Neuronal stem cell (in vitro differentiated cells): ENCODE measurements at regions not wholly inside any gene's neighbourhood (a gene's known extent, or its start where the extent isn't known, plus 50 kb on each side); places are given as distances from the start of the nearest gene placed in this dataset.
A peak's percentile ranks its signal among the peaks of the same experiment; 100 is the strongest.

Experiments used
- DNase-seq: peaks from one replicate; pipeline ENCODE4 v3.0.0-alpha.2; 2013; ENCODE audit warnings: low spot score
- H2AFZ ChIP-seq: one replicate; pipeline ENCODE4 v1.6.1; 2013; ENCODE audit warnings: mild to moderate bottlenecking, low read length, inconsistent platforms
- H2AK5ac ChIP-seq: 2 replicates; pipeline ENCODE4 v1.6.1; 2013; ENCODE audit warnings: low read depth, mild to moderate bottlenecking, inconsistent platforms, low read length, moderate library complexity, mixed read lengths
- H2BK120ac ChIP-seq: 2 replicates; pipeline ENCODE4 v1.6.1; 2013; ENCODE audit warnings: low read depth, mild to moderate bottlenecking, inconsistent platforms, low read length, moderate library complexity, mixed read lengths
- H2BK12ac ChIP-seq: one replicate; pipeline ENCODE4 v1.6.1; 2013; ENCODE audit warnings: low read length, inconsistent platforms
- H2BK15ac ChIP-seq: 2 replicates; pipeline ENCODE4 v1.6.1; 2013; ENCODE audit warnings: mild to moderate bottlenecking, low read length, inconsistent platforms, mixed read lengths
- H2BK5ac ChIP-seq: one replicate; pipeline ENCODE4 v1.6.1; 2013; ENCODE audit warnings: inconsistent platforms, mild to moderate bottlenecking, low read length, moderate library complexity
- H3K14ac ChIP-seq: one replicate; pipeline ENCODE4 v1.6.1; 2013; ENCODE audit warnings: low read length, inconsistent platforms
- H3K18ac ChIP-seq: 2 replicates; pipeline ENCODE4 v1.6.1; 2013; ENCODE audit warnings: low read length, inconsistent platforms
- H3K23ac ChIP-seq: 2 replicates; pipeline ENCODE4 v1.6.1; 2013; ENCODE audit warnings: low read depth, mild to moderate bottlenecking, mixed read lengths, low read length, inconsistent platforms; ENCODE audit not compliant: poor library complexity
- H3K27ac ChIP-seq: replicated peaks from 3 replicates; pipeline ENCODE4 v1.5.1; 2013; ENCODE audit warnings: low read length, inconsistent platforms
- H3K27me3 ChIP-seq, 3 experiments: 2 replicates each; pipeline ENCODE4 v1.6.1; 2013; ENCODE audit warnings: low read length in 3 of 3, mild to moderate bottlenecking in 2 of 3, inconsistent platforms in 1 of 3, low read depth in 1 of 3, mixed read lengths in 1 of 3, moderate library complexity in 1 of 3; ENCODE audit not compliant: control insufficient read depth in 3 of 3, insufficient read depth in 3 of 3
- H3K36me3 ChIP-seq, 2 donors: replicated peaks in 1 of 2; 2 replicates each; pipeline ENCODE4 v1.6.1; 2013; ENCODE audit warnings: low read length in 2 of 2; ENCODE audit not compliant: control insufficient read depth in 2 of 2, insufficient read depth in 2 of 2
- H3K4ac ChIP-seq: 2 replicates; pipeline ENCODE4 v1.6.1; 2013; ENCODE audit warnings: inconsistent platforms, mild to moderate bottlenecking, low read length, moderate library complexity
- H3K4me1 ChIP-seq, 2 donors: 1 replicate in 1 of 2; 2 replicates in 1 of 2; pipeline ENCODE4 v1.6.1; 2013; ENCODE audit warnings: low read length in 2 of 2, low read depth in 1 of 2; ENCODE audit not compliant: control insufficient read depth in 2 of 2, insufficient read depth in 1 of 2
- H3K4me2 ChIP-seq: one replicate; pipeline ENCODE4 v1.6.1; 2013; ENCODE audit warnings: mild to moderate bottlenecking, low read length, inconsistent platforms; ENCODE audit not compliant: insufficient read depth, poor library complexity, severe bottlenecking
- H3K4me3 ChIP-seq, 2 donors: 2 replicates each; pipeline ENCODE4 v1.5.1; 2013; ENCODE audit warnings: low read length in 2 of 2, mild to moderate bottlenecking in 2 of 2, inconsistent platforms in 1 of 2, moderate library complexity in 1 of 2
- H3K79me1 ChIP-seq: one replicate; pipeline ENCODE4 v1.6.1; 2013; ENCODE audit warnings: low read depth, mild to moderate bottlenecking, inconsistent platforms, low read length, moderate library complexity
- H3K9ac ChIP-seq: one replicate; pipeline ENCODE4 v1.6.1; 2013; ENCODE audit warnings: mild to moderate bottlenecking, low read depth, low read length, inconsistent platforms; ENCODE audit not compliant: poor library complexity
- H3K9me3 ChIP-seq, 2 donors: replicated peaks in 1 of 2; 2 replicates each; pipeline versions ENCODE3 to v1.6.1; 2013; ENCODE audit warnings: low read length in 2 of 2, mild to moderate bottlenecking in 2 of 2, inconsistent platforms in 1 of 2, low read depth in 1 of 2, mixed read lengths in 1 of 2, moderate library complexity in 1 of 2; ENCODE audit not compliant: control insufficient read depth in 2 of 2, insufficient read depth in 1 of 2
- H4K8ac ChIP-seq: one replicate; pipeline ENCODE4 v1.6.1; 2013; ENCODE audit warnings: low read depth, mild to moderate bottlenecking, inconsistent platforms, low read length, moderate library complexity
- H4K91ac ChIP-seq: one replicate; pipeline ENCODE4 v1.6.1; 2013; ENCODE audit warnings: low read length, low read depth, mild to moderate bottlenecking, inconsistent platforms; ENCODE audit not compliant: poor library complexity
- WGBS, 2 donors: extraction: QIAGEN DNeasy Blood & Tissue Kit; methylation state at CpG; one replicate each; pipeline ENCODE4 v1.1.7; 2013; ENCODE audit warnings: missing lambda C conversion rate in 2 of 2, mixed read lengths in 1 of 2; ENCODE audit not compliant: insufficient read length in 2 of 2, insufficient replicate concordance in 1 of 2; ENCODE audit errors: extremely low coverage in 2 of 2; 5-methylcytosine and 5-hydroxymethylcytosine counted together

- Histone ChIP-seq H3K23ac (peak overlapping the region; percentile 30), H2BK12ac (no peak overlapping the region), H4K8ac (no peak overlapping the region), H2BK15ac (peak overlapping the region; percentile 70), H2AFZ (no peak overlapping the region), H3K79me1 (no peaks in the 10 kb centered on the region), H3K36me3 (no peaks in the 10 kb centered on the region), H4K91ac (no peak overlapping the region), H2BK120ac (no peak overlapping the region), H3K9me3 (peaks cover 0 to 3% of the 10 kb centered on the region in 2 donors), H3K4me1 (peaks cover 0 to 16% of the 10 kb centered on the region in 2 donors), H2BK5ac (no peak overlapping the region), H3K9ac (no peak overlapping the region), H2AK5ac (peak overlapping the region; percentile 63), H3K4ac (no peak overlapping the region), H3K4me2 (no peak overlapping the region), H3K4me3 (no peak overlapping the region), H3K27me3 (no peaks in the 10 kb centered on the region), H3K14ac (no peak overlapping the region), H3K18ac (peak overlapping the region; percentile 77), H3K27ac (no peak overlapping the region)
- no peak for DNase-seq
- WGBS, 2 donors: no CpG with 5 or more reads among the region's 12 CpGs
Observed at GRCh38 chr1:29698626-29699025, 462.3 kb downstream of the PTPRU start.

GRCh38 chr1:29698033-29698432, 461.7 kb downstream of the PTPRU start:
- H3K4me3 ChIP-seq: no peak overlapping the region
- no peak overlapping the region for H3K4ac ChIP-seq
- no peaks in the 10 kb centered on the region for H3K36me3 ChIP-seq
- peak overlapping the region; percentile 60 for H3K18ac ChIP-seq
- H3K14ac ChIP-seq: no peak overlapping the region
- H4K8ac ChIP-seq: no peak overlapping the region
- peaks cover 0 to 3% of the 10 kb centered on the region in 2 donors for H3K9me3 ChIP-seq
- H3K4me2 ChIP-seq: no peak overlapping the region
- no peak overlapping the region for H2BK120ac ChIP-seq
- no peak overlapping the region for H3K27ac ChIP-seq
- no peak overlapping the region for H2BK5ac ChIP-seq
- peak overlapping the region; percentile 7 for H4K91ac ChIP-seq
- H3K4me1 ChIP-seq: peaks cover 0 to 11% of the 10 kb centered on the region in 2 donors
- H3K9ac ChIP-seq: no peak overlapping the region
- no CpG with 5 or more reads among the region's 7 CpGs for WGBS, 2 donors
- DNase-seq: peak; percentile 57
- H2BK15ac ChIP-seq: no peak overlapping the region
- H3K23ac ChIP-seq: peak overlapping the region; percentile 30
- H2AK5ac ChIP-seq: peak overlapping the region; percentile 63
- peak overlapping the region; percentile 65 for H2BK12ac ChIP-seq
- H3K27me3 ChIP-seq: no peaks in the 10 kb centered on the region
- no peak overlapping the region for H2AFZ ChIP-seq
- H3K79me1 ChIP-seq: no peaks in the 10 kb centered on the region

GRCh38 chr1:29697391-29697780, 461.1 kb downstream of the PTPRU start:
- H3K27me3 ChIP-seq: no peaks in the 10 kb centered on the region
- H3K79me1 ChIP-seq: no peaks in the 10 kb centered on the region
- no peak overlapping the region for H3K4me2 ChIP-seq
- H3K9ac ChIP-seq: no peak overlapping the region
- WGBS, 2 donors: no CpG with 5 or more reads among the region's 10 CpGs
- peak overlapping the region; percentile 47 for H2BK12ac ChIP-seq
- peak overlapping the region; percentile 52 for H3K23ac ChIP-seq
- H3K18ac ChIP-seq: peak overlapping the region; percentile 31
- H3K36me3 ChIP-seq: no peaks in the 10 kb centered on the region
- DNase-seq: no peak
- H3K4me3 ChIP-seq: no peak overlapping the region
- H3K27ac ChIP-seq: no peak overlapping the region
- no peak overlapping the region for H2AFZ ChIP-seq
- peak overlapping the region; percentile 33 for H2AK5ac ChIP-seq
- no peak overlapping the region for H2BK5ac ChIP-seq
- peak overlapping the region; percentile 96 for H2BK15ac ChIP-seq
- H3K14ac ChIP-seq: no peak overlapping the region
- no peak overlapping the region for H4K8ac ChIP-seq
- H3K4me1 ChIP-seq: peaks cover 0 to 10% of the 10 kb centered on the region in 2 donors
- H3K9me3 ChIP-seq: peaks cover 0 to 3% of the 10 kb centered on the region in 2 donors
- H2BK120ac ChIP-seq: peak overlapping the region; percentile 14
- H4K91ac ChIP-seq: no peak overlapping the region
- H3K4ac ChIP-seq: no peak overlapping the region

DNA sequence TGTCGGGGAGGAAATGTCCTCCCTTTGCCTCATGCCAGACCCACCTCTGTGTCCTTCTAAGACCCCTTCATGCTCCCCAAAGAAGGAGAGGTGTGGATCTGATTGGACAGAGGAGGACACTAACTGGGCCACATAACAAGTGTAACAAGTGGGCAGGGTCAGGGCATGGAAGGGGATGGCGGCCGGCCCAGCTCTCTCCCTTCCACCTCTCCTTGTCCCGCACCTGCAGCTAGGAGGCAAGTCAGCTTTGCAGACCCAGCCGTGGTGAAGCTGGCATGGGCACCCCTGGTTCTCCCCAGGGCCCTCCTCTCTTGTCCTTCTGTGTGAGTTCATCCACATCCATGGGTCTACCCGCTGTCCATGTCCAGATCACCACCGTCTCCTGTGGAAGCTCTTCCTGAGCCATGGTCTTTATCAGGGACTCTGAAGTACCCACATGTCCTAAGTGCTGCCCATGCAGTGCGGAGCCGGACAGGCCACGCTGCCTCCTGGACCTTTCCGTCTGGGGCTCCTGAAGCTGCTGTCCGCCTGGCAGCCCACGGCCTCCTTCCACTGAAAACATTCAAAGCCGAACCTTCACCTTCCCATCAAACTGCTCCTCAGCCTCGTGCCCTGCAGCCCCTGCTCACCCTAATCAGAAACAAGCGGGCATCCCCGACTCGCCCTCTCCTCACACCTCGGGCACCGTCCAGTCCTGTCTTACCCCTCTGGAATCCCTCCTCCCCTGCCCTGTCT, 460.5 kb downstream of the PTPRU start:
- no CpG with 5 or more reads among the region's 20 CpGs for WGBS, 2 donors

More for the DNA sequence above, 460.5 kb downstream of the PTPRU start:
- Histone ChIP-seq H2BK12ac (no peak overlapping the region), H3K23ac (no peak overlapping the region), H2BK120ac (peak overlapping the region; percentile 56), H2AK5ac (peak overlapping the region; percentile 33), H4K91ac (no peak overlapping the region), H3K36me3 (no peaks in the 10 kb centered on the region), H2BK15ac (peak overlapping the region; percentile 96), H3K4ac (no peak overlapping the region), H2AFZ (no peak overlapping the region), H3K4me3 (peak overlapping the region in 1 of 2 donors; percentile 8), H3K4me1 (peaks cover 0 to 9% of the 10 kb centered on the region in 2 donors), H3K27me3 (no peaks in the 10 kb centered on the region), H2BK5ac (peak overlapping the region; percentile 76), H3K79me1 (no peaks in the 10 kb centered on the region), H3K9ac (no peak overlapping the region), H4K8ac (no peak overlapping the region), H3K27ac (no peak overlapping the region), H3K4me2 (no peak overlapping the region), H3K9me3 (peaks cover 0 to 3% of the 10 kb centered on the region in 2 donors), H3K14ac (no peak overlapping the region), H3K18ac (no peak overlapping the region)
- no peak for DNase-seq
